Right lobe of liver (tissue), 6 donors: ENCODE measurements at regions not wholly inside any gene's neighbourhood (a gene's known extent, or its start where the extent isn't known, plus 50 kb on each side); places are given as distances from the start of the nearest gene placed in this dataset.

Experiments used
- ATAC-seq, 4 donors: fragments of 200-7000 bp; cut with Tn5 transposase; one replicate each; pipeline ENCODE4 v1.9.1; 2020; ENCODE audit warnings: mild to moderate bottlenecking in 4 of 4, moderate library complexity in 4 of 4
- DNase-seq, 3 donors: peaks; one replicate each; pipeline ENCODE4 v3.0.0-alpha.2; 2020
- H3K27ac ChIP-seq, 3 donors: fragments of 200-600 bp; one replicate each; pipeline ENCODE4 v1.8.0; 2022
- H3K27me3 ChIP-seq, 2 donors: fragments of 200-600 bp; one replicate each; pipeline ENCODE4 v1.8.0; 2022
- H3K36me3 ChIP-seq, 4 donors: fragments of 200-600 bp; sonication (generic) in 1 of 4; one replicate each; pipeline versions ENCODE4 v1.5.1 to v1.8.0; 2017 to 2022; ENCODE audit warnings: control low read depth in 1 of 4
- H3K4me1 ChIP-seq, 4 donors: fragments of 200-600 bp; sonication (generic) in 1 of 4; one replicate each; pipeline versions ENCODE4 v1.5.1 to v1.8.0; 2017 to 2022; ENCODE audit warnings: control low read depth in 1 of 4
- H3K4me3 ChIP-seq, 3 donors: fragments of 200-600 bp; one replicate each; pipeline ENCODE4 v1.8.0; 2022
- H3K9me3 ChIP-seq, 4 donors: fragments of 200-600 bp; sonication (generic) in 1 of 4; one replicate each; pipeline versions ENCODE4 v1.5.1 to v1.8.0; 2017 to 2022; ENCODE audit warnings: control low read depth in 1 of 4
- POLR2A ChIP-seq: fragments of 450-650 bp; IDR thresholded peaks from one replicate; pipeline ENCODE4 v1.6.1; 2017; ENCODE audit warnings: antibody characterized with exemption, mild to moderate bottlenecking
- whole genome bisulfite sequencing: methylation state at CpG from one replicate; pipeline ENCODE4 v1.1.6; 2018; ENCODE audit warnings: low coverage, low lambda C conversion rate; ENCODE audit not compliant: insufficient coverage; ENCODE audit errors: missing lambda C conversion rate; 5-methylcytosine and 5-hydroxymethylcytosine counted together
- intact Hi-C, 2 donors: fragments of 100-400 bp; cut with DNase I; formaldehyde crosslinking; loops; one replicate each; pipeline versions ENCODE4 v1.11.2 to v1.14.1; 2022
- TF ChIP-seq, protein P1 (sequence below), 4 donors: fragments of 200-600 bp in 3 of 4; fragments of 450-650 bp in 1 of 4; IDR thresholded peaks; one replicate each; pipeline versions ENCODE4 v1.5.1 to v1.8.0; 2016 to 2022; ENCODE audit warnings: antibody characterized with exemption in 4 of 4, mild to moderate bottlenecking in 2 of 4
- donor health status: DM: no; HTN: yes; CAD: no.
- donor health status: DM: no; HTN: no; CAD: no.
- donor health status: DM: no; HTN: no; CAD: no.
- donor health status: DM: no; HTN: yes; CAD: no.
- donor health status: DM: no; HTN: yes; CAD: no.

DNA sequence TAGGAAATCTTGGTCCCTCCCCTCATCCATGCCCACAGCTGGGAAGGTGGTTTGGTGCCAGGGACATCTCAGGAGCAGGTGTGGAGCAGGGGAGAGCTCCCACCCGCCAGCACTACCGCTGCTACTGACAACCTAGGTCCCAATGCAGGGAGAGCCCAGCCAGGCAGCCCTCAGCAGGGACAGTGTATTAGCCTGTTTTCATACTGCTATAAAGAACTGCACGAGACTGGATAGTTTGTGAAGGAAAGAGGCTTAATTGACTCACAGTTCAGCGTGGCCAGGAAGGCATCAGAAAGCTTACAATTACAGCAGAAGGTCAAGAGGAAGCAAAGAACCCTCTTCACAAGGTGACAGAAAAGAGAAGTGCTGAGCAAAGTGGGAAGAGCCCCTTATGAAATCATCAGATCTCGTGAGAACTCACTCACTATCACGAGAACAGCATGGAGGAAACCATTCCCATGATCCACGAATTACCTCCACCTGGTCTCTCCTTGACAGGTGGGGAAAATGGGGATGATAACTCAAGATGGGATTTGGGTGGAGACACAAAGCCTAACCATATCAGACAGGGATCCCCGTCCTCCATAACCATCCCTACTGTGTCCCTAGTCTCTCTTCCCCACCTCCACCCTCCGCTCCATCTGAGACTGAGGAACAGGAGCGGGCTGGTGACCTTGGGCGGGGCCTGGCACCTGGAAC is 218.6 kb downstream of the TBC1D2B start:
- no peak for ATAC-seq
- TF ChIP-seq, protein P1, sequence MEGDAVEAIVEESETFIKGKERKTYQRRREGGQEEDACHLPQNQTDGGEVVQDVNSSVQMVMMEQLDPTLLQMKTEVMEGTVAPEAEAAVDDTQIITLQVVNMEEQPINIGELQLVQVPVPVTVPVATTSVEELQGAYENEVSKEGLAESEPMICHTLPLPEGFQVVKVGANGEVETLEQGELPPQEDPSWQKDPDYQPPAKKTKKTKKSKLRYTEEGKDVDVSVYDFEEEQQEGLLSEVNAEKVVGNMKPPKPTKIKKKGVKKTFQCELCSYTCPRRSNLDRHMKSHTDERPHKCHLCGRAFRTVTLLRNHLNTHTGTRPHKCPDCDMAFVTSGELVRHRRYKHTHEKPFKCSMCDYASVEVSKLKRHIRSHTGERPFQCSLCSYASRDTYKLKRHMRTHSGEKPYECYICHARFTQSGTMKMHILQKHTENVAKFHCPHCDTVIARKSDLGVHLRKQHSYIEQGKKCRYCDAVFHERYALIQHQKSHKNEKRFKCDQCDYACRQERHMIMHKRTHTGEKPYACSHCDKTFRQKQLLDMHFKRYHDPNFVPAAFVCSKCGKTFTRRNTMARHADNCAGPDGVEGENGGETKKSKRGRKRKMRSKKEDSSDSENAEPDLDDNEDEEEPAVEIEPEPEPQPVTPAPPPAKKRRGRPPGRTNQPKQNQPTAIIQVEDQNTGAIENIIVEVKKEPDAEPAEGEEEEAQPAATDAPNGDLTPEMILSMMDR (IDR thresholded peaks at IDR 0.05) = no peak
- TF ChIP-seq POLR2A = no peak
- H3K9me3 ChIP-seq = no peaks in the 10 kb centered on the region
- H3K27ac ChIP-seq = no peak overlapping the region
- no peaks in the 10 kb centered on the region for H3K4me1 ChIP-seq
- intact Hi-C loops = no loop called here
- WGBS = 66% methylated on average over 8 of the region's 11 CpGs
- no peak overlapping the region for H3K4me3 ChIP-seq
- H3K27me3 ChIP-seq = no peaks in the 10 kb centered on the region
- DNase-seq = peak in 2 of 3 donors; percentile 27 to 35
- H3K36me3 ChIP-seq = no peaks in the 10 kb centered on the region

DNA sequence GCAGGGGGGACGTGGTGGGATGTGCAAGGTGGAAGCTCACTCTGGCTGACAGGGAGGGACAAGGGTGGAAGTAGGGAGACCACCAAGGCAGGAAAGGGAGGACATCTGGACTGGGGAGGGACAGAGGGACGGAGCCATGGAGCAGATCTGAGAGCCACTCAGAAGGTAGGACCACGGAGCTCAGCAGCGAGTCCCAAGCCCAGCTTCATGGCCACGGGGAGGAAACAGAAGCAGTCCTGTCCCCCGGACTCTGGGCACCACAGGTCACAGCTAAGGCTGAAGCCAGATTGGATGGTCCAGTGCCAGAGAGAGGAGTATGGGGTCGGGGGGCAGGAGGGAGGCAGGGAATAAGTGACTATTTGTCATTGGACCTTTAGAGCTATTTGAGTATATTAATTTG is 220.1 kb downstream of the TBC1D2B start:
- WGBS = 33% methylated on average over 1 of the region's 7 CpGs
- Histone ChIP-seq H3K4me3 (no peak overlapping the region), H3K27me3 (no peaks in the 10 kb centered on the region), H3K4me1 (no peaks in the 10 kb centered on the region), H3K9me3 (no peaks in the 10 kb centered on the region), H3K36me3 (no peaks in the 10 kb centered on the region), H3K27ac (no peak overlapping the region)
- TF ChIP-seq, protein P1 (IDR thresholded peaks at IDR 0.05) = no peak
- peak in 2 of 3 donors; percentile 13 to 20 for DNase-seq
- intact Hi-C loops = no loop called here
- ATAC-seq = no peak

DNA sequence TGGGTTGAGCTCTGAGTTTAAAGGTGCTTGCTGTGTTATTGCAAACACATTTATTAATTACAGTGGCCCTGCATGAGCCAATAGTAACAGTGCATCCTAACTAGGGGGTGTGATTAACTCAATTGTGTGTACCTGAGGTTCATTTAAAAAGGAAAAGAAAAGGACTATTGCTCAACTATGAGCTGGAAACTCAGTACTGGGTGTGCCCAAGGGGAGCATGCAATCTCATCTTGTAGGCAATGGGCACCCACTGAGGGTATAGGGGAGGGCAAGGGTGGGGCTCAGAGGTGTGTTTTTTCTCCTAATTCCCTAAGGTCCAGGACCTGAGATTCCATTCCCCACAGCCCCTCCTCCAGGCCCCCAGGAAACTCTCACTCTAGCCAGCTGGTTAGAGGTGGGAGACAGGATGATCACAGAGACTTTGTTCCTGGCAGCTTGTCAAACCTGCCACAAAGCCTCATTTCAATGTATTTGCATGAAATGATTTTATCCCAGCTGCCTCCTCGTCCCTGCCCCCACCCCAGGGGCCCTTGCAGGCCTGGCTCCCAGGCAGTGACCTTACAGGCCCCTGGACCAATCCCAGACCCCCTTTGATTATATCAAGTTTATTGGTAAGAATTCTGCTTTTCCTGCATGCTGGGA is 220.7 kb downstream of the TBC1D2B start:
- Histone ChIP-seq H3K4me3 (no peak overlapping the region), H3K36me3 (no peaks in the 10 kb centered on the region), H3K9me3 (no peaks in the 10 kb centered on the region), H3K27me3 (no peaks in the 10 kb centered on the region), H3K4me1 (no peaks in the 10 kb centered on the region), H3K27ac (no peak overlapping the region)
- ATAC-seq (no peak), DNase-seq (peak in 2 of 3 donors; percentile 5 to 28)
- intact Hi-C loops = no loop called here
- WGBS = 33% methylated on average over 1 of the region's 1 CpG
- TF ChIP-seq, protein P1 (IDR thresholded peaks at IDR 0.05) = no peak
- no peak for TF ChIP-seq POLR2A

DNA sequence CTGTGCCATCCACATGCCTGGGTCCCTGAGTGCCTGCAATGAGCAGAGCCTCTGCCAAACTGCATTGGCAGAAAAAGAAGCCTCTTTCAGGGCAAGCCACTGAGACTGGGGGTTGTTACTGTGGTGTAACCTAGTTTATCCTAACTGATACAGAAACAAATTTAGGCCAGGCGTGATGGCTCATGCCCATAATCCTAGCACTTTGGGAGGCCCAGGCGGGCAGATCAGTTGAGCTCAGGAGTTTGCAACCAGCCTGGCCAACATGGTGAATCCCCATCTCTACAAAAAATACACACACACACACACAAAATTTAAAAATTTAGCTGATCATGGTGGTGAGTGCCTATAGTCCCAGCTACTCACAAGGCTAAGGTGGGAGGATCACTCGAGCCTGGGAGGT is 221.6 kb downstream of the TBC1D2B start:
- peak in 2 of 3 donors; percentile 5 to 16 for DNase-seq
- WGBS = 83% methylated on average over 2 of the region's 3 CpGs
- TF ChIP-seq POLR2A = no peak
- TF ChIP-seq, protein P1 (IDR thresholded peaks at IDR 0.05) = no peak
- no peak for ATAC-seq
- intact Hi-C loops = no loop called here
- Histone ChIP-seq H3K4me1 (no peaks in the 10 kb centered on the region), H3K4me3 (no peak overlapping the region), H3K9me3 (no peaks in the 10 kb centered on the region), H3K27me3 (no peaks in the 10 kb centered on the region), H3K36me3 (no peaks in the 10 kb centered on the region), H3K27ac (no peak overlapping the region)
